NCI-H1048 (cell line): ENCODE measurements at regions not wholly inside any gene's neighbourhood (a gene's known extent, or its start where the extent isn't known, plus 50 kb on each side); places are given as distances from the start of the nearest gene placed in this dataset.
"Not testable (repeated sequence)": the region's sequence is repeated elsewhere in the genome, so short reads cannot be mapped to it uniquely, and the experiment has no call there.

Experiments used
- DNase-seq: peaks from one replicate; lab custom pipeline; 2025; lab: John Stamatoyannopoulos, UW

DNA sequence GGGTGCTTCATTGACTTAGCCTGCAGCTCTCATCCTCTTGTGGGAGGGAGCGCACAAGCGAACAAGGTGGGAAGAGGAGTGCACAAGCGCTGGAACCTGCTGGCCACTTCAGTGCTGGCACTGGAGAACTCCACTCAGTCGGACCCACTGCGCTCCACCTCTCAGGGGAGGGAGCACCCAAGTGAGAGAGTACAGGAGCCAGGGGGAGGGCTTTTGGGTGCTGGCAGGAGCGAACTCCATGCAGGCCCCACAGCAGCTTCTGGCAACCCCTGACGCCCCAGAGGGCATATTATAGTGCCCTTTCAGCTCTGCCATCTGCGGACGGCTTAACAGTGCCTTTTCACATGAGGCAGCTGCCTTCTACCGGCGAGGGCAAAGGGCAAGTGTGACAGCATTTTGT is 774.2 kb upstream of the COX7C start:
- DNase-seq, result no peak

- no peak for DNase-seq
Measured at GRCh38 chr5:85849411-85849810, 768.3 kb upstream of the COX7C start.

GRCh38 chr5:85865296-85865695 is 752.4 kb upstream of the COX7C start:
- no peak for DNase-seq

DNA sequence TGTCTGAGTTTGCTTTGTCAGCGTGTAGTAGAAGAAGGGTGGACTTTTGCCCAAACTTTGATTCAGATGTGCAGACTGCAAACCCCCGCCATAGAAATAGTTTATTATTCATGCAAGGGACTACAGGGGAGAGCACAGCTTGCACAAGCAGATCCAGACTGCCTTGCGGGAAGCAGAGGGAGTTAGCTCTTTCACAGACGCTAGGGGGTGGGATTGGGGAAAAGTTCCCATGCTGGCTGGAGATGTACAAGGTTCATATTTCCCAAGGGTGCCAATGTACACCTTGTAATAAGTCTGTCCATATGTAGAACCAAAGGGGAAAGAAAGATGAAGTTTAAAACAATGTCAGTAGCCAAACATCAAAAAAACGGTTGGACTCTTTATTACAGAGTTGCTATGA is 749.7 kb upstream of the COX7C start:
- DNase-seq, result no peak

DNA sequence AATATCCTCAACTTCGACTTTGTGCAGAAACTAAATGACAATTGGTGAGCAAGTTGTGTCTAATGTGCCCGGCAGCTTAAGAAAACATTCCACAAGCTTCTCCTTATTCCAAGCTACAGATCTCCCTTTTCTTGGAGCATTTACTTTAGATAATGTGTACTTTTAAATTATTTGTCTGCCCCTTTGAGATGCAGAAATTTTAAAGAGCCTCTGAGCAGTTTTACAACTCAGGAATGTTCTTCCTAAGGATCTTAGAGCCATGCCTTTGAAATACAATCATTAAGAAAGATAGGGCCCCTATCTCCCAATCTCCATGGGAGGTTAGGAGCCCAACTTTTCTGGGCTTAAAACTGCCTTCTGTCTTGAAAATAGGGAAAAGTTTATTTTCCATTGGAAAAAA is 723.7 kb upstream of the COX7C start:
- DNase-seq, result no peak

DNA sequence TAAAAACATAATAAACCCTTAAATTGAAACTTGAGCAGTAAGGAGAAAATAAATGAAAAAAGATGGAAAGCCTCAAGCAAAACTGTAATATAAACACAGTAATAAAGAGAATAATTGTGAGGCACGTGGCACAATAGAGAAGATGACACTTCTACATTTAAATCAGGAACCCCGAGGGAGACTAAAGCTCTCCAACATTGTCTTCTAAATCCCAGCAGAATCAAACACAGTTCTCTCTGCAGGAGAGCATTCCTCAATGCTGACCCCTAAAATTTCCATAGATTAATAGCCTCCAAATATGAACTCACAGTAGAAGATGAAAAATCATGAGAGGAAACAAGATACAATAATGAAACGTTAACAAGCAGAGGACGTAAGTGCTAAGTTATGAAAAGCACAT is 721.2 kb upstream of the COX7C start:
- DNase-seq, result no peak

GRCh38 chr5:85906460-85906859 is 711.3 kb upstream of the COX7C start:
- no peak for DNase-seq

GRCh38 chr5:85910335-85910734 is 707.4 kb upstream of the COX7C start:
- DNase-seq, result no peak

DNA sequence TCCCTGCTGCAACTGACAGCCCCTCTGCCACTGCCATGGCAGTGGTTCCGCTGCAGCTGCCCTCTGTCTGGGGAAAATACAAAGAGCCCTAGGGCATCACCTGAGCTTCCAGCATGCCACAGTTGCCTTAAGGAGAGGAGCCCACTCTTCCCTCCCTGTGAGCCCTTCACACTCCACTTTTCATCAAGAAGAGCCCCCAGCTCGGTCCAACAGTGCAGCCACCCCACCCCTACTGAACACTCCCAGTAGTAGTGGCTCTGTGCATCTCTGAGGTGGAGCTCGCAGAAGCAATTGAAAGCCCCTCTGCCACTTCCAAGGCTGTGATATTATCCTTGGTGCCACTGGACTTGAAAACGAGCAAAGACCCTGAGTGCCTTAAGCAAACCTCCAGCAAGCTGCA is 696.8 kb upstream of the COX7C start:
- DNase-seq, result no peak

DNA sequence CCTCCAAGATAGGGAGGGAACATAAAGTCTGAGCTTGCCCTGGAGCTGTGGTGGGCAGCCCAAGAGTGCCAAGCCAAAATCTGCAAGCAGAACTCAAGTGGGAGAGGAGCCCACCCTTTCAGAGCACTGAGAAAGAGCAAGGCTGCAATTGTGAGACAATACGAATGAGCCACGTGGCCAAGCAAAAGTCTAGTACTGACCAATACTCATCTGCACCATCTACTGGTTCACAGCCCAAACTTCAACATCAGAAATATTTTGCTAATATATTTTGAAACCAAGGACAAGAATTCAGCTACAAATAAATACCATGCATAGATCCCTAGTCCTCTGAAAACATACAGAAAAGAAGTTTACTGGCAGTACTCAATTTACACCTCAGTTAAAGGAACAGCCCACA is 696.2 kb upstream of the COX7C start:
- no peak for DNase-seq

DNA sequence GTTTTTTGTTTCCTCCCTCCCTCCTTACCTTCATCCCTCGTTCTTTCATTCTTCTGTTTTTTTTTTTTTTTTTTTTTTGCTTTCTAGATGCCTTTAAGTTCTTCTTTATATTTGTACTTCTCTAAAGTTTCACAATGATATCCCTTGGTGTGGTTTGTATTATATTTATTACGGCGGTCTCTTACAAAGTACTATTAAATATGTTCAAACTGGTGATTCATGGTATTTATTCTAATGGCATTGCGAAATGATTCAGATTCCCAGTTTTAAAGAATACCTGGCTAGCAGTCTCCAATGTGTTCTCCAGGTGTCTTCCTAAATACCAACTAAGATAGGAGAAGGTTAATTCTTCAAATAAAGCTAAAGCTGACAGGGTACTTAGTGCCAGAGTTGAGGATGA is 690.1 kb upstream of the COX7C start:
- DNase-seq, result no peak

- no peak for DNase-seq
Measured at GRCh38 chr5:85929713-85930112, 688.0 kb upstream of the COX7C start.

- no peak for DNase-seq
Measured at GRCh38 chr5:85931220-85931619, 686.5 kb upstream of the COX7C start.

- no peak for DNase-seq
Measured at GRCh38 chr5:85938201-85938600, 679.5 kb upstream of the COX7C start.

GRCh38 chr5:85951707-85952210 is 666.0 kb upstream of the COX7C start:
- no peak for DNase-seq

GRCh38 chr5:85952680-85953079 is 665.1 kb upstream of the COX7C start:
- DNase-seq, result no peak

DNA sequence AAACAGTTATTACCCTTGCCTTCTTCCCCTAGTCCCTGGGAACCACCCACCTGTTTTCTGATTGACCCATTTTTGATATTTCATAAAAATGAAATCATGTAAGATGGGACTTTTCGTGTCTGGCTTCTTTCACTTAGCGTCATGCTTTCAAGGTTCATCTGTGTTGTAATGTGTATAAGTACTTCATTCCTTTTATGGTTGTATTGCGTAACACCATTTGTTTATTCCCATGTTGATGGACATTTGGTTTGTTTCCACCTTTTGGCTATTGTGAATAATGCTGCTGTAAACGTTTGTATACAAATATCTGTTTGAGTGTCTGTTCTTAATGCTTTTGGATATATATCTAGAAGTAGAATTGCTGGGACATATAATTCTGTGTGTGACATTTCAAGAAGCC is 650.1 kb upstream of the COX7C start:
- DNase-seq, result no peak

- DNase-seq, result no peak
Measured at GRCh38 chr5:85972539-85972938, 645.2 kb upstream of the COX7C start.

DNA sequence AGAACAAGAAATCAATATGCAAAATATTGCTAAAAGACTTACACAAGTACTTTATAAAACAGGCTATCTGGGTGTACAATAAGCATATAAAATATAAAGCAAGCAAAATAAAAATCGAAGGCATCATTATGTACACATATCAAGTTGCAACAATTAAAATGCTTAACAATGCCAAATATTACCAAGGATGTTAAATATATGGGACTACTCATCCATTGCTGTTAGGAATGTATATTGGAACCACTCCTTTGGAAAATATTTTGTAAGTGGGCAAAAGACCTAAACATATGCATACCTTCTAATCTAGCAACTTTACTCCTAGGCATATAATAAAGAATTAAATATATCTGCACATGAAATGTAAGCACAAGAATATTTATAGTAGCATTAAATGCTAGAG is 632.6 kb upstream of the COX7C start:
- DNase-seq, result no peak

GRCh38 chr5:85990998-85991397 is 626.7 kb upstream of the COX7C start:
- DNase-seq, result no peak

DNA sequence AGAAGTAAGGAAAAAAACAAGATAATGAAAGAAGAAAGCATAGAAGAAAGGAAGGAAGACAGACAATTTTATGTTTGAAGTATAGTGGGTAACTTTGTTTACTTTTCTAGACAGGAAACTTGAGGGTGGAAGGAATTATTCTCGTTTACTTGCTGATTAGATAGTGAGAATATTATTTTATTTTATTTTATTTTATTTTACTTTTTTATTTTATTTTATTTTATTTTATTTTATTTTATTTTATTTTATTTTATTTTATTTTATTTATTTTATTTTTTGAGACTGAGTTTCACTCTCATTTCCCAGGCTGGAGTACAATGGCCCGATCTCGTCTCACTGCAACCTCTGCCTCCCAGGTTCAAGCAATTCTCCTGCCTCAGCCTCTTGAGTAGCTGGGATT is 623.1 kb upstream of the COX7C start:
- DNase-seq, result not testable (repeated sequence)

GRCh38 chr5:85998656-85999055 is 619.1 kb upstream of the COX7C start:
- DNase-seq, result no peak

DNA sequence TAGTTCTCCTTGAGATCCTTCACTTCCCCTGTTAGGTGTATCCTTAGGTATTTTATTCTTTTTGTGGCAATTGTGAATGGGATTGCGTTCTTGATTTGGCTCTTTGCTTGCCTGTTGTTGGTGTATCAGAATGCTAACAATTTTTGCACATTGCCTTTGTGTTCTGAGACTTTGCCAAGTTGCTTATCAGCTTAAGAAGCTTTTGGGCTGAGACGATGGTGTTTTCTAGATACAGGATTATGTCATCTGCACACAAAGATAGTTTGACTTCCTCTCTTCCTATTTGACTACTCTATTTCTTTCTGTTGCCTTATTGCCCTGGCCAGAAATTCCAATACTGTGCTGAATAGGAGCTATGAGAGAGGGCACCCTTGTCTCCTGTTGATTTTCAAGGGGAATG is 609.4 kb upstream of the COX7C start:
- no peak for DNase-seq

- DNase-seq, result no peak
Measured at GRCh38 chr5:86008704-86009103, 609.0 kb upstream of the COX7C start.

DNA sequence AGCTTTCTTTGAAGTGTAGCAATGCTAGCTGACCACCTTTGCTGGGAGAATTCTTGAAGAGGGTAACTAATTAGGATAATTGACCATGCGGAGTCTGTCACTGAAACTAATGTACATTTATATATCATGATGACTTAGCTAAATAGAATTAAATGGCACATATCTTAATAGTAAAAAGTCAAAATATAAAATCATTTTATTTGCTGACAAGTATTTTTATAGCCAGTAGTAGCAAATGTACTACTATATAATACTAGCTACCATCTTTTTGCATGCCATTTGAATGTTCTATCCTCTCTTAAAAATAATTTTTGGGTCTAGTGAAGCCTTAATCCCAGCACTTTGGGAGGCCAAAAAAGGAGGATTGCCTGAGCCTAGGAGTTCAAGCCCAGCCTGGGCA is 605.8 kb upstream of the COX7C start:
- no peak for DNase-seq
